BE2C (cell line): ENCODE measurements at regions not wholly inside any gene's neighbourhood (a gene's known extent, or its start where the extent isn't known, plus 50 kb on each side); places are given as distances from the start of the nearest gene placed in this dataset.

Experiments
- DNase-seq: peaks from one replicate; pipeline ENCODE4 v3.0.0-alpha.2; 2020
- H3K27me3 ChIP-seq: fragments of 250-450 bp; sonication (Bioruptor Pico); 2 replicates; pipeline ENCODE4 v1.5.1; 2020; ENCODE audit warnings: mild to moderate bottlenecking
- H3K36me3 ChIP-seq: fragments of 250-450 bp; sonication (Bioruptor Pico); 2 replicates; pipeline ENCODE4 v1.5.1; 2020; ENCODE audit warnings: mild to moderate bottlenecking
- H3K4me1 ChIP-seq: fragments of 250-450 bp; sonication (Bioruptor Pico); 2 replicates; pipeline ENCODE4 v1.5.1; 2020
- H3K4me3 ChIP-seq: 2 replicates; pipeline ENCODE4 v1.5.1; 2011; ENCODE audit warnings: low read depth, low read length
- H3K9me3 ChIP-seq: fragments of 250-450 bp; sonication (Bioruptor Pico); 2 replicates; pipeline ENCODE4 v1.5.1; 2020
- CTCF ChIP-seq: IDR thresholded peaks from 2 replicates; pipeline ENCODE4 v1.5.1; 2012; ENCODE audit warnings: mild to moderate bottlenecking, low read depth, low read length

GRCh38 chr3:128515-129172 is 67.9 kb upstream of the CHL1 start:
- no peak for TF ChIP-seq CTCF
- Histone ChIP-seq H3K36me3 (no peaks in the 10 kb centered on the region), H3K27me3 (no peaks in the 10 kb centered on the region), H3K4me1 (no peaks in the 10 kb centered on the region), H3K9me3 (no peaks in the 10 kb centered on the region), H3K4me3 (no peak overlapping the region)
- DNase-seq = no peak

DNA sequence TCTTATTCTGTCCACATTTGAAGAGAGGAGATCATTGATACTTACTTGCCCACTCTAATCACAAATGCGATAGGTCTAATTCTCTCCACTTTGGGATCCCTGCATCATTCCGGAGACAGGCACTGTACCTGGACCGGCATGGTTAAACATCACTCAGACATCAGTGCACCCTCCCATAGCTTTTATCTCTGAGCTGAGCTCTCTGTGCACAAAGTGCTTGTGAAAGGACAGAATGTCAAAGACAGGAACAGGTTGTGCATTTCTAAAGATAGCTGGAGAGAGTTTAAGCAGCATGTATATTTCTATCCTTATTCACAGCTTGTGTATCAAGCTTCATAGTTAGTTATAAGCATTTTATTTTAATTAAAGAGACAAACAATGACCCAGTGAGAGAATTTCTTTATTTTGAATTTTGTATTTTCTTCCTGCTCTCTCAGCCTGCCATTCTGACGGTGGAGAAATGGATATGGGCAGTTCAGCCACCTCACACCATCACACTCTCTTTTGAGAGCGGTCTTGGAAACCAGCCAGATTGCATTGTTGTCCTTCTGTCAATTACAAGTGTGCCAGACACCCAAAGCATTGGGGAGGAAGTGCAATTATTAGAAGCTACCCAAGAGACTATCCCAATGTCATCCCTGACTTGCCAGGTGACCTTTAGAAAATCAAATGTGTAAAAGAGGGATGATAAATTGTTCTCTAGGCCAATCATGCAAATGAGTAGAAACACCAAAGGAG is 65.2 kb upstream of the CHL1 start:
- no peaks in the 10 kb centered on the region for H3K4me1 ChIP-seq
- DNase-seq = no peak
- no peak for TF ChIP-seq CTCF
- H3K27me3 ChIP-seq = no peaks in the 10 kb centered on the region
- no peaks in the 10 kb centered on the region for H3K9me3 ChIP-seq
- no peak overlapping the region for H3K4me3 ChIP-seq
- no peaks in the 10 kb centered on the region for H3K36me3 ChIP-seq

DNA sequence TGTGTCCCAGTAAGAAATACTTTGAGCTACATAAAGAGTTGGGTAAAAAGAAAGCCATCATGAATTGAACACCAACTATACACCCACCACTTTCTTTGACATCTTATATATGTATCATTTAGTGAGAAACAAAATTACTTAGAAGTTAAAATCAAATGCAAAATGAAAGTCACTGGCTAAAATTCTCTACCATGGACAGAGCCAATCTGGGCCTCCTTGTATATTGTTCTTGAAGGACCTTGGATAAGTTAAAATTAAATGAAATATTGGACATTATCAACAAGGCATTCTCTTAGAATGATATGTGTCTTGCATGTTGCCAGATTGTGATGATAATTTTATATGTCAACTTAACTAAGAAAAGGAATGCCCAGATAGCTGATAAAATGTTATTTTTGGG is 64.2 kb upstream of the CHL1 start:
- no peak for TF ChIP-seq CTCF
- Histone ChIP-seq H3K9me3 (no peaks in the 10 kb centered on the region), H3K36me3 (no peaks in the 10 kb centered on the region), H3K4me1 (no peaks in the 10 kb centered on the region), H3K4me3 (no peak overlapping the region), H3K27me3 (no peaks in the 10 kb centered on the region)
- DNase-seq = no peak

- Histone ChIP-seq H3K4me1 (no peaks in the 10 kb centered on the region), H3K9me3 (no peaks in the 10 kb centered on the region), H3K27me3 (no peaks in the 10 kb centered on the region), H3K36me3 (no peaks in the 10 kb centered on the region), H3K4me3 (no peak overlapping the region)
- no peak for TF ChIP-seq CTCF
- DNase-seq = no peak
These were observed 63.7 kb upstream of the CHL1 start for GRCh38 chr3:132904-133303.

DNA sequence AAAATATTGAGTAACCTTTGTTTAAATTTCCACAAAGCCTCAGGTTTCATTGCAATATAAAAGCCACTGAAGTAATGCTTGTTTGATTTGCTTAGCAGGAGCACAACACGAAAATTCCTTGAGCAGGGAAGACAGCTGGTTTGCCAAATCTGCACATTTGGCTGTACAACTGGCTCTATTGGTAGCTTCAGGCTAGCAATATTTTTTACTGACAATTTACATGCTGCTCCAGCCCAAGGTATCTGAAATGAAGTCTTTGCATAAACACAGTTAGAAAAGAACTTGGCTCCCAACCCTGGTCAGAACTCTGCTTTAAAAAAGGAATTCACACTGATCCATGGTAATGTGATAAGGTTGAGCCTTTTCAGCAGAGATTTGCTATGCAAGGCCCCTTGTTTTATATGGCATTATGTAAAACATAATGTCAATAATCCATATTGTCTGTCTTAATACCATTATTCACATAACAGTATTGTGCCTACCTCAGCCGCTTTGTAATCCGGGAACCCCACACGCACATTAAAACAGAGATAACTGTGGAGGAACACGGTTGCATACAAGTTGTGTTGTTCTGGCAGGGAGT is 55.7 kb upstream of the CHL1 start:
- Histone ChIP-seq H3K27me3 (no peaks in the 10 kb centered on the region), H3K4me1 (no peaks in the 10 kb centered on the region), H3K4me3 (no peak overlapping the region), H3K36me3 (no peaks in the 10 kb centered on the region), H3K9me3 (no peaks in the 10 kb centered on the region)
- TF ChIP-seq CTCF = no peak
- no peak for DNase-seq
